ENCODE measurements at regions not wholly inside any gene's neighbourhood (a gene's known extent, or its start where the extent isn't known, plus 50 kb on each side); places are given as distances from the start of the nearest gene placed in this dataset.

DNA sequence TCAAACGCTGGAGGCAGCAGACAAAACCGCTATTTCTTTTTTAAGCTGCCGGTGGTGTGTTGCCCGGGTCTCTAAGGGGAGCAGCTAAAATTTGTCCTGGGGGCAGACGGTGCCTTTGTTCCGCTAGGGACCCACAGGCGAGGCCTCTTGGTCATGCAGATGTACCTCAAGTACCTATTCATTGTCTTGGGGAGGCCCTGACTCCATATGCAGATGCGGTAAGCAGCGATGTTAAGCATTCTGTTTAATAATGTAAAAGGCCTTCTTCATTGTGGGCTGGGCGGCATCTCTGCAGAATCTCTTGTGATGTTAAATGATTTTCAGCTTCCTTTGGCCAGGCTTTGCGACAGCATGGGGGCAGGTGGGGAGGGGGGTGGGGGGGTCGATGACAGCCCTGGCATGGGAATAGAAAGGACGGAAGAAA is 98.9 kb upstream of the PJA1 start:
- DNase-seq: no peak

DNA sequence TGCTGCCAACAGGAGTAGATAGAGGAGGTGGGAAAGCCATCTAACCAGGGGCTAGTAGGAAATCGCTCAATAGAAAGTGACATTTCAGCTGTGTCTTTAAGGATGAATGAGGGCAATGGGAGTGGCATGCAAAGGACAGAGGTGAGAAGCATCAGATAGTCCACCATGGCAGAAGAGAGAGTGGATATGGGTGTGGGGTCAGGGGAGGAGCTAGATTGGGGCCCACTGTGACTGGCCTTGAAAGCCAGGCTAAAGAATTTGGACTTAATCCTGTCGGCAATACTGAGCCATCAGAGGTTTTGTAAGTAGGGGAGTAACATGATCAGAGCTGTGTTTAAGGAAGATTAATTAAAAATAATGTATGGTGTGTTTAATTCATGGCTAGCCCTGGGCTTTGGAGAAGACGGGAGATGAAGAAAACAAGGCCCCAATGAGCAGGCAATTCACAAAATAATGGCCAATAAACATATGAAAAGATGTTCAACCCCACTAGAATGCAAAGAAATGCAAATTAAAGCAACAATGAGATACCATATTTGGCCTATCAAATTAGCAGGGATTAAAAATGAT is 98.1 kb upstream of the PJA1 start:
- DNase-seq: no peak

DNA sequence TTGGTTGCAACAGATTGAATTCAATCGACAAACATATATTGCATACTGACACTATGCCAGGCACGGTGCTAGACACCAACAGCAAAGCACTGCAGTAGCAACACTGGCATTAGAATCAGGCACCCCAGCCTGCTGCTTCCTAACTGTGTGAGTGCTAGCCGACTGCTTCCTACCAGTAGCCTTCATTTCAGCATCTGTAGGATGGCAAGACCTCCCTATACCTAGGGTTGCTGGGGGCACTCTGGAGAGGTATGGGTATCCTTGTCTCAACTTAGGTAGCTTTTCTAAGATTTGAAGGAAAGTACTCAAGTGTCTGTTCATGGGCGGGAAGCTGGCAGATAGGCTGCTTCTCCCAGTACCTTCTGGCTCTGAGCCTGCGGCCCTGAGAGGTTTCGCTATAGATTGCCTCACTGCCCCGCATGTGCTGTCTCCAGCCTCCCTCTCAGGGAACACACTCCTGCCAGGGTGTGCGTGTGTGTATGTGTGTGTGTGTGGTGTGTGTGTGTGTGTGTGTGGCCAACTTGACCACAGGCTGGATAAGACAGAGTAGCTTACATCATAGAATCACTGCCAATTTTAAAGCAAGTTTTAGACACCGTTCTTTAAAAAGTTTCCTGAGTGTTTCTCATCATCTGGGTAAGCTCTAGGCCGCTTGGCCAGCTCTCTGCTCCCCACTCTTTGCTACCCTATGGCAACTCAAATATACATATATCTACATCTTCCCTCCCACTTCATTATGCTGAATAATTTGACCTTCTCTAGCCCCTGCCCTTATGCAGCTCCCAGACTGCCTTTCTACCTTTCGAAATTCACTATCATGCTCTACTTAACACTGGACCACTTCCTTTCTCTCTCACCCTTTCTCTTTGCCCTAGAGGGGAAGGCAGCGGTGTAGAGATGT is 97.0 kb upstream of the PJA1 start:
- no peak for DNase-seq

GRCh38 chrX:69260169-69260568 is 94.9 kb upstream of the PJA1 start:
- no peak for DNase-seq

DNA sequence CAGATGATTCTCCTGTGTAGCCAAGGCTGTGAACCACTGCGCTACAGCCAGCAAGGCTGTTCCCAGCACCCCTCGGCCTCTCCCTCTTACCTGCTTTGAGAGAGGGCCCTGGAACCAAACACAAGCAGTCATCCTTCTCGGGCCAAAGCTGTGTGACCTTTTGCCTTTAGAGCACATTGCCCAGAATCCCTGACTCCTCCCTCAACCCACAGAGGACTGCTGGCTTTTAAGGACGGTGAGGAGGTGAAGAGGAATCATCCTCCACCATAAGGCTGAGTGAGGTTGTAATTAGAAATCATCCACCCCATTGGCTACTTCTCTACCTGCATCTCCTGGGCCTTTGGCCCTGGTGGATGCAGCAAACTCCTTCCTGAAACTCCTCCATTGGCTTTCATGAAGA is 93.6 kb upstream of the PJA1 start:
- no peak for DNase-seq

- no peak for DNase-seq
Measured at GRCh38 chrX:69257499-69258127, 92.4 kb upstream of the PJA1 start.

DNA sequence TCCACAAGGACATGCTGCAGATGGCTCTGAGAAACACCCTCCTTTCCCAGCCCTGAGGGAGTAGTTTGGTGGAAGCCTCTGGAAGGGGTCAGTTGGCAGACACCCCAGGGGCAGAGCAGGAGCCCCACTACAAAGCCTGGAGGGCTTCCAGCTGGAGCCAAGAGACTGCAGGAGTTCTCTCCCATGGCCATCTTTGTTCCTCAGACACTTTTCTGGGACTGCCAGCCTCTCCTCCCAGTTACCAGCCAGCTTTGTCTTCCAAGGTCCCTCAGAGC is 91.0 kb upstream of the PJA1 start:
- DNase-seq: no peak

- DNase-seq: no peak
Measured at GRCh38 chrX:69255441-69256290, 90.4 kb upstream of the PJA1 start.

DNA sequence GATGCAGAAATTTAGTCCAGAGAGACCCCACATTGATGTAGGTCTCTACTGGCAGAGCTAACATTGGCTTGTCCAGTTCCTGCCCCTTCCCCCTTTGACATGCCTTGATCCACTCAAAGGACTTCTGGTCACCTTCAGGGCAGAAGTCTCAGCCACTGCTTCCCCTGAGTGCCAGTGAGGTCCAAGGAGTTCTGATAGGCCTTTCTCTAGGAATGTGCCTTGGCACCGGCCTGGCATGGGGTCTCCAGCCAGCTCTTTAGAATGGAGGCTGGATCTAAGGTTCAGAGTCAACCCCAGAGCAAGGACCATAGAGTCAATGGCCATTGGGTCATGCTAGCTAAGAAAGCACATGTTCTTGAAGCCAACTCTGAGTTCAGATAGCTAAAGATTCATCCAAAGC is 88.6 kb upstream of the PJA1 start:
- no peak for DNase-seq

GRCh38 chrX:69243276-69243675 is 78.0 kb upstream of the PJA1 start:
- no peak for DNase-seq

DNA sequence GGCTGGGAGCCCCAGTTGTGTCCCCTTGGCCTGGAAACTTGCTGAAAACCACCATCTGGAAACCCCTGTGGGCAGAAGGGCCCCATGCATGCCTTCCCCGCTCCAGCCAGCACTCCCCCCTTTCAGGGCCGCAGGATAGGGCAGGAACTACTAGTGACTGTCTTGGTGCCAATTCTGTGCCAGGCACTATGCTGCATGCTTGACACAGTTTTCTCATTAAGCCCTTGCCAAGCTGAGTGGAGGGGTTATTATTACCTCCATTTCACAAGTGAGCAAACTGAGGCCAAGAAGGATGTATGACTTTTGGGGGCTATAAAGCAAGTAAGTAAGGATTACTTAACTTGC is 73.6 kb upstream of the PJA1 start:
- no peak for DNase-seq

DNA sequence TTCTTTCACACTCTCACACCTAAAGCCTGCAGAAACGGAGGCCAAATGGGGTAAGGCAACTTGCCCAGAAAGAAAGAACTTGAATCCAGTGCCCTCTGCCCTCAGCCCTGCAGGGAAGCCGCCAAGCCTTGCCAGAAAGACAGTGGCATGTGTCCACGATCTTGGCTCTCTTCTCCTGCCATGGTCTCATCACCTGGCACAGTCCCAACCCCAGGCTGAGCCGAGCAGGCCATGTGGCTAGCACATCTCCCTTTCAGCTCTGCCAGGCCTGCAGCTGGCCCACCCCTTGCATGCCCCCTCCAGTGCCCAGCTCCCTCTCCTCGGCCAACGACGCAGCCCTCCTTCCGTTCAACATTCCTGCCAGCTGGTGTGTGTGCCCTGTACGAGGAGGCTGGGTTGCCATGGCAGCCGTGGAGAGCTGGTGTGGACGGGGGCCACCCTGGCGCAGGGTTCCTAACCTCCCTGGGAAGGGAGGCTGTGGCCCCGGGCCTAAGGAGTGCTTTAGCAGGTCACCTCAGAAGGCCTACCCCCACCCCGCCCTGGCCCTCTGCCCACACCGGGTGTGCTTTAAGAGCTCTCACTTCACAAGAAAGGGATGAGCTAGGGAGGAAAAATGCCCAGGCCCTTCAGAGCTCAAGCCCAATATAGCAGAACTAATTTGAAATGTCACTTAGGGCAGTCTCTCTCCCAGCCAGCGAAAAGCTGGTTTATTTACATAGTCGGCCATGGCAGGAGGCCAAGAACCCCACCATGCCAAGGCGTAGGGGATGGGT is 73.0 kb upstream of the PJA1 start:
- no peak for DNase-seq

- DNase-seq: no peak
Measured at GRCh38 chrX:69237236-69237635, 72.0 kb upstream of the PJA1 start.

DNA sequence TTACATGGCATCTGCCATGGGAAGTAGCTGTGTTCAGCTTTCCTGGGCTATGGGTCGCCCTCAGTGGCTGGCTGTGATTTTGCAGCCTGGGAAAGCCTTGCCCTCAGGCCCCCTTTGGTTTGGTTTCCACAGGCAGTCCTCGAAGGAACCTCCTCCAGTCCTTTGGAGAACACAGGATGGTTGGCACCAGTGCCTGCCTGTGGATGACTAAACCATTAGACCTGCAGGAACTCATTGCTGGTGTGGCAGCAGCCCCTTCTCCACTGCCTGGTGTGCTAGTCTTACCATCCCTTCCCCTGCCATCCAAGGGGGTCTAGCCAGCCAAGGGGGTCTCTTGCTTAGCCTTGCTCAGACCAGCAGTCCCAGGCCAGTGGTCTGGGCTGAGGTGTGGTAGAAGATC is 71.4 kb upstream of the PJA1 start:
- no peak for DNase-seq

DNA sequence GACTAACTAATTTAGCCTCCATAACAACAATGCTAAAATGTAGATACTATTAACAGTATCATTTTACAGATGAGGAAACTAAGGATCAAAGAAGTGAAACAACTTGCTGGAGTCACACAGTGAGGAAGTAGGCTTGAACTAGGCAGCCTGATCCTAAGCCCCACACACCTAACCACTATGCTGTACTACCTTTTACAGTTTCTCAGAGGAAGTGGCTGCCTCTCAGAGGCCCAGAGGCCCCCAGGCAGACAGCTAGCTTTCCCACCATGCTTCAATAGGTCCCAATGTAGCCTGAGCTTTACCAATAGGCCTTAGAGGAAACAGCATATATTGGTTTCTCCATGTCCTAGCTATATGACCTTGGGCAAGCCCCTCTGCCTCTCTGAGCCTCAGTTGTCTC is 69.4 kb upstream of the PJA1 start:
- no peak for DNase-seq

- no peak for DNase-seq
Measured at GRCh38 chrX:69232945-69233344, 67.7 kb upstream of the PJA1 start.

DNA sequence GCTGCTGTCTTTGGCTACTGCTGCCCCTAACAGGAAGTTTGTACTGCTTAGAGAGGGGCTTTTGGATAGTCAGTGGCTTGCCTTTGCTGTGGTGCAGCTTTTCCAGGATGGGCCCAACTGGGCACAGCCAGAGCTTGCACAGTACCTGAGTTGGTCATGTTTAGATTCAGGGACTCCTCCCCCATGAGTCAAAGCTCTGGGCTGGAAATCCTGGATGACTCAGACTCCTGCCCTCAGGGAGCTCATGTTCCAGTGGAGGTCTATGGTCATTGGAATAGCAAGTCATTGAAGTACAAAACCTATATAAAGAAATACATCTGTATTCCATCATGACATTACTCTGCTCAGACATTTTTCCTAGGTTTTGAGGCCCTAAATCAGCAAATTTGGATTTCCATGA is 66.7 kb upstream of the PJA1 start:
- DNase-seq: no peak

GRCh38 chrX:69229436-69229835 is 64.2 kb upstream of the PJA1 start:
- no peak for DNase-seq

DNA sequence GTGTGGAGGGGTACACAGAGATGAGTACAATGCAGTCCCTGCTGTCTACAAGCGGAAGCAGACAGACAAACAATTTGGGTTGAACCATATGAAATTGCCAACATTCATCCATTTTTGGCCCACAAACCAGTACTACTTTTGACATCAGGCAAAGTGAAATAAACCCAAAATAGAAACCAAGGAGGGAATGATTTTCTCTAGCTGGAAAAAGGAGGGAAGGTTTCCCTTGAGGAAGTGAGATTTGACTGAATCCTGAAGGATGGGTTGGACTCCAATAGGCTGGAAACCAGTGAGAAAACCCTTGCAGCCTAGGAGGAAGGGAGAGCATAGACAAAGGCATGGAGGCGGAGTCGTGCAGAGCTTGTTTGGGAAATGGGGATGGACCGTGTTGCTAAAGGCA is 63.5 kb upstream of the PJA1 start:
- DNase-seq: no peak

GRCh38 chrX:69226459-69227158 is 61.4 kb upstream of the PJA1 start:
- no peak for DNase-seq

GRCh38 chrX:69222103-69223090 is 57.1 kb upstream of the PJA1 start:
- peak; percentile 63 to 80 for DNase-seq
